ENCODE measurements at regions not wholly inside any gene's neighbourhood (a gene's known extent, or its start where the extent isn't known, plus 50 kb on each side); places are given as distances from the start of the nearest gene placed in this dataset.

DNA sequence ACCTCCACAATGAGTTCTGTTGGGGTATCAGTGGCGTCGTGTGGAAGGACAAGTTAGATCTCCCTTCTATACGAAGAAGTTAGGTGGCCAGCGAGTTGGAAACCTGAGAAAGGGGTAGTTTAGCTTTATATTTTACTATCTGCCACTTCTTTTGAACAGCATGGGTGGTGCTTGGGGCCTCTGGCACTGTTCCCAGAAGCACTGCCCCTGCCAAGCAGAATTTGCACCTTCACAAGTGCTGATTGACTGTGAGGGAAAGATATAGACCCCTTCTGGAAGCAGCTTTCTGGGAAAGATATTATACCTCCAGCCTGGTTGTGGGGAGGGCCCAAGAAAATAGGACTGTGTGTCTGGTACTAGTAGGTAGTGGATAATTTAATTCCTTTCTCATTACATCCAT, 246.9 kb downstream of the FBXO8 start:
- Histone ChIP-seq H3K9ac (no peak overlapping the region), H3K4me1 (no peaks in the 10 kb centered on the region), H4K20me1 (no peaks in the 10 kb centered on the region), H3K27ac (no peak overlapping the region), H3K4me3 (no peak overlapping the region), H3K36me3 (no peaks in the 10 kb centered on the region), H3K4me2 (no peak overlapping the region), H3K9me3 (no peaks in the 10 kb centered on the region), H3K27me3 (no peaks in the 10 kb centered on the region)
- TF ChIP-seq Cebpa-rat (IDR thresholded peaks at IDR 0.05) = no peak

GRCh38 chr4:174036111-174036510, 247.4 kb downstream of the FBXO8 start:
- Histone ChIP-seq H3K9me3 (no peaks in the 10 kb centered on the region), H3K27ac (no peak overlapping the region), H3K4me3 (no peak overlapping the region), H3K36me3 (no peaks in the 10 kb centered on the region), H3K4me1 (no peaks in the 10 kb centered on the region), H3K9ac (no peak overlapping the region), H4K20me1 (no peaks in the 10 kb centered on the region), H3K27me3 (no peaks in the 10 kb centered on the region), H3K4me2 (no peak overlapping the region)
- no peak for TF ChIP-seq Cebpa-rat (IDR thresholded peaks at IDR 0.05)

DNA sequence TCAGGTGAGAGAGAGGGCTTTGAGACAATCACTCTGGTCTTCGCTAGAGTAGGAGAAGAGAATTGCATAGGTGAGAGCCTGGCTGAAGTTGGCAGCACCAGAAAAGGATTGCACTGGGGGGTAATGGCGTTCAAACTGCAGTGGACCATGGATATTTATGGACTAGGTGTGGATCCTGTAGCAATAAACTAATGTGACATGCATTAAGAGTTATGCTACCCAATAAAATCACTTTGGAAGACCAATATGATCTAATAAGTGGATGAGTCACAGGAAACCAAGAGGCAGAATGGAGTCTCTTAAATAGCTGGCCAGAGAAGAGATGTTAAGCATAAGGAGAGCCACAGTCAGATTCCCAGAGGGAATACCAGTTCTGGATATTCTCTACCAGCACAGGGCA, 259.8 kb downstream of the FBXO8 start:
- no peaks in the 10 kb centered on the region for H3K4me1 ChIP-seq
- H3K36me3 ChIP-seq = no peaks in the 10 kb centered on the region
- no peaks in the 10 kb centered on the region for H3K9me3 ChIP-seq
- H3K27ac ChIP-seq = no peak overlapping the region
- H3K27me3 ChIP-seq = no peaks in the 10 kb centered on the region
- no peak overlapping the region for H3K4me2 ChIP-seq
- H3K4me3 ChIP-seq = no peak overlapping the region
- H4K20me1 ChIP-seq = no peaks in the 10 kb centered on the region
- H3K9ac ChIP-seq = no peak overlapping the region
- TF ChIP-seq Cebpa-rat (IDR thresholded peaks at IDR 0.05) = no peak

GRCh38 chr4:174018236-174018635, 265.2 kb downstream of the FBXO8 start:
- Histone ChIP-seq H3K27ac (no peak overlapping the region), H3K4me3 (no peak overlapping the region), H3K9me3 (no peaks in the 10 kb centered on the region), H3K4me2 (no peak overlapping the region), H3K9ac (no peak overlapping the region), H3K4me1 (no peaks in the 10 kb centered on the region), H3K27me3 (no peaks in the 10 kb centered on the region), H4K20me1 (no peaks in the 10 kb centered on the region), H3K36me3 (no peaks in the 10 kb centered on the region)
- TF ChIP-seq Cebpa-rat (IDR thresholded peaks at IDR 0.05) = no peak

DNA sequence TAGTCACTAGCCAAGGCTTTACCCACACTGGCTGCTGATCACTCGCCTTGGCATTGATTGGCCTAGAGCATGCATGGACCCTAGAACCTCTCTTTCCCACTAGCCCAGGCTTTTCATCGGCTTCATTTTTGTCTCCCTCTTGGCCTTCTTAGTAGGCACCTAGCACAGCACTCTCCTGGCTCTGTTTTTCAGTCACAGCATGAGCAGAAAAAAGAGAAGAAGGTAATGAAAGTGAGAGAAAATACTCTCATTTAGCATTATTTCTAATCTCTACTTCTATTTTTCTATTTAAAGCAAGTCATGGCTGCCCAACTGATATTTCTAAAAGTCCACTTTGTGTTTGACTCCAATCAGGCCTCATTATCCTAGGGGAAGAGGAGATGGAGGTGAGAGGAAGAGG, 267.2 kb downstream of the FBXO8 start:
- Histone ChIP-seq H3K36me3 (no peaks in the 10 kb centered on the region), H3K4me1 (no peaks in the 10 kb centered on the region), H3K27me3 (no peaks in the 10 kb centered on the region), H3K9ac (no peak overlapping the region), H3K9me3 (no peaks in the 10 kb centered on the region), H3K27ac (no peak overlapping the region), H3K4me2 (no peak overlapping the region), H4K20me1 (no peaks in the 10 kb centered on the region), H3K4me3 (no peak overlapping the region)
- no peak for TF ChIP-seq Cebpa-rat (IDR thresholded peaks at IDR 0.05)

- Histone ChIP-seq H3K27ac (no peak overlapping the region), H3K27me3 (no peaks in the 10 kb centered on the region), H3K4me2 (no peak overlapping the region), H3K36me3 (no peaks in the 10 kb centered on the region), H3K9ac (no peak overlapping the region), H3K4me3 (no peak overlapping the region), H3K9me3 (no peaks in the 10 kb centered on the region), H3K4me1 (no peaks in the 10 kb centered on the region), H4K20me1 (no peaks in the 10 kb centered on the region)
- TF ChIP-seq Cebpa-rat (IDR thresholded peaks at IDR 0.05) = no peak
Measured at GRCh38 chr4:174012886-174013259, 270.6 kb downstream of the FBXO8 start.

GRCh38 chr4:174012135-174012885, 271.2 kb downstream of the FBXO8 start:
- TF ChIP-seq Cebpa-rat (IDR thresholded peaks at IDR 0.05) = no peak
- Histone ChIP-seq H3K27me3 (no peaks in the 10 kb centered on the region), H4K20me1 (no peaks in the 10 kb centered on the region), H3K9me3 (no peaks in the 10 kb centered on the region), H3K27ac (no peak overlapping the region), H3K4me3 (no peak overlapping the region), H3K4me2 (no peak overlapping the region), H3K4me1 (no peaks in the 10 kb centered on the region), H3K9ac (no peak overlapping the region), H3K36me3 (no peaks in the 10 kb centered on the region)

DNA sequence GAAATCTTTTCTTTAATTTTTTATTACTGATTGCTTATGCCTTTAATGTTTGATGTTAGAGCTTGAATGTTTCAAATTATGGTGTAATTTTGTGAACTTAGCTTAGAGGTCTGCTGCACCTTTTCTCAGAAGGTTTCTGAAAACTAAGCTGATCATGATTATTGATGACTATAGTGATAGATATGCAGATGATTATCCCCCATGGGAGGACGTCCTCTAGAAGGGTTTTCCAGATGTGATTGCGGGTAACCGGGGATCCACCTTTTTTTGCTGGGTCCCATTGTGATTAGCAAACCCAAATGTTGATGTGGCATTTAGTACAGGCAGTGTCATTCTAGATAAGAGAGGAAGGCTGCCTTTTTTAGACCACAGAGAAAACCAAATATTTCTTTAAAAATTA, 272.9 kb downstream of the FBXO8 start:
- no peaks in the 10 kb centered on the region for H3K27me3 ChIP-seq
- H3K4me2 ChIP-seq = no peak overlapping the region
- no peak overlapping the region for H3K27ac ChIP-seq
- H4K20me1 ChIP-seq = no peaks in the 10 kb centered on the region
- no peak overlapping the region for H3K9ac ChIP-seq
- no peaks in the 10 kb centered on the region for H3K4me1 ChIP-seq
- no peaks in the 10 kb centered on the region for H3K9me3 ChIP-seq
- TF ChIP-seq Cebpa-rat (IDR thresholded peaks at IDR 0.05) = no peak
- no peak overlapping the region for H3K4me3 ChIP-seq
- H3K36me3 ChIP-seq = no peaks in the 10 kb centered on the region

DNA sequence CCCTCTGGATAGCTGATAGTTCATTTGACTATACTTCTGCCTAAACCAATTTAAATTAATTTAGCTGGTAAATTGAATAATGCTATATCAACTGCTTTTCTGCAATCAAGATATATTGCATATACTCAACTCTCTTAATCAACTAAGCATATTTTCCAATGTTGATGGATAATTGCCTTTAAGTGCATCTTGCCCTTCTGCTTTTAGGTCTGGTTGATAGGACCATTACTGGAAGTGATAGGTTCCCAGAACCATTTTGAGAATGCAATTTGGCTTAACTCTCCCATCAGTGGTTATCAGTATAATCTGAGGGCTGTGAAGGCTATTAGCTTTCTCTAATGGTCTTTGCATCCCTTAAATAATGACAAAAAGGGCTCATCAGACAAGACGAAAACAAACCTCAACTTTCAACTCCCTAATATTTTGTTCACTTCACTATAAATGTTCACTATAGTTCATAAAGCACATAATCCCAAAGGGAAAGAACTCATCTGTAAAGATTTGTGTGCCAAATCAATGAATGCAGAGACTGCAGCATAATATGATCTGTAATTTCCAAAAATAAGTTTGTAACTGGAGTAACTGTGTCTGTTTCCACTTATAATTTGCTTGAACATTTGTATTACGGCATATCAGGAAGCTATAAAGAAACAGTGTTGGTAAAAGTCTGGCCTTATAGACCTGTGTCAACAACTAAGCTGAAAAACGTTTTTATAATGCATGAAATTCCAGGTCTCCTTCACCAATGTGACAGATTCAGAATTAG, 273.6 kb downstream of the FBXO8 start:
- H3K36me3 ChIP-seq = no peaks in the 10 kb centered on the region
- H3K9me3 ChIP-seq = no peaks in the 10 kb centered on the region
- no peaks in the 10 kb centered on the region for H4K20me1 ChIP-seq
- H3K4me1 ChIP-seq = no peaks in the 10 kb centered on the region
- H3K9ac ChIP-seq = no peak overlapping the region
- TF ChIP-seq Cebpa-rat (IDR thresholded peaks at IDR 0.05) = no peak
- H3K4me2 ChIP-seq = no peak overlapping the region
- H3K4me3 ChIP-seq = no peak overlapping the region
- no peak overlapping the region for H3K27ac ChIP-seq
- no peaks in the 10 kb centered on the region for H3K27me3 ChIP-seq

DNA sequence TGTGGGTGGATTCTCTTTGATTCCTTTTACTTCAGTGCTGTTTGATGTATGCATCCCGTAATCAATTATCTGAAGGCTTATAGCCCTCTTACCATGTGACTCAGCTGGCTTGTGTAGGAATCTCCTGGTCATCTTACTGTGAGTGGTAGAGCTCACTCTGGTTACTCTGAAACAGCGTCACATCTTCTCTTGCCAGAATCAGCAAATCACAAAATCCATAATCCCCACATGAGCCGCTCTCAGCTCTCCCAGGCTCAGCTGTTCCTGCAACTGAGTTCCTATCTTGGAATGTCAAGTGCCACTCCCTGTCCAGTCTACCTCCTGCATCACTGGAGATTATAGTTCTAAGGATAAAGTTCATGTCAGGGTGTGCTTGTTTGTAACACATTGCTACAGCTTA, 278.0 kb downstream of the FBXO8 start:
- Histone ChIP-seq H3K4me1 (no peaks in the 10 kb centered on the region), H3K4me2 (no peak overlapping the region), H3K9me3 (no peaks in the 10 kb centered on the region), H3K9ac (no peak overlapping the region), H3K4me3 (no peak overlapping the region), H3K36me3 (no peaks in the 10 kb centered on the region), H3K27me3 (no peaks in the 10 kb centered on the region), H3K27ac (no peak overlapping the region), H4K20me1 (no peaks in the 10 kb centered on the region)
- no peak for TF ChIP-seq Cebpa-rat (IDR thresholded peaks at IDR 0.05)

Data from BLaER1 (cell line).